ENCODE measurements at regions not wholly inside any gene's neighbourhood (a gene's known extent, or its start where the extent isn't known, plus 50 kb on each side); places are given as distances from the start of the nearest gene placed in this dataset.

GRCh38 chr15:79592126-79592525 is 160.0 kb downstream of the MINAR1 start:
- H3K79me2 ChIP-seq (ENCODE audit: control insufficient read depth, low read length), result no peaks in the 10 kb centered on the region
- TF ChIP-seq EZH2phosphoT487 (IDR thresholded peaks at IDR 0.05; ENCODE audit: borderline replicate concordance, low read length) (no peak), CTCF (IDR thresholded peaks at IDR 0.05; ENCODE audit: low read depth, low read length, poor library complexity, severe bottlenecking) (no peak)
- no peaks in the 10 kb centered on the region for H3F3A ChIP-seq (ENCODE audit: control insufficient read depth, insufficient read depth)
- H3K4me3 ChIP-seq (ENCODE audit: low read length), result no peak overlapping the region
- H3K4me1 ChIP-seq (ENCODE audit: control insufficient read depth, low read length), result no peaks in the 10 kb centered on the region
- no peaks in the 10 kb centered on the region for H3K36me3 ChIP-seq (ENCODE audit: control insufficient read depth, low read length)
- no peaks in the 10 kb centered on the region for H4K20me1 ChIP-seq (ENCODE audit: control insufficient read depth, insufficient read depth, low read depth, low read length)
- H3K27me3 ChIP-seq (ENCODE audit: control insufficient read depth, low read length), result 0 out of 2 replicates have a peak, but pooled peaks cover 3% of the 10 kb centered on the region
- no peak overlapping the region for H3K4me2 ChIP-seq (ENCODE audit: low read length)
- H3K9me2 ChIP-seq (replicated peaks; ENCODE audit: control insufficient read depth, low read length), result no peaks in the 10 kb centered on the region
- H3K27ac ChIP-seq (ENCODE audit: low read depth, low read length), result no peak overlapping the region
- no peaks in the 10 kb centered on the region for H3K9me3 ChIP-seq (ENCODE audit: control insufficient read depth, insufficient read depth, low read length)

- H3K9me3 ChIP-seq (ENCODE audit: control insufficient read depth, insufficient read depth, low read length), result no peaks in the 10 kb centered on the region
- no peaks in the 10 kb centered on the region for H4K20me1 ChIP-seq (ENCODE audit: control insufficient read depth, insufficient read depth, low read depth, low read length)
- no peaks in the 10 kb centered on the region for H3K4me1 ChIP-seq (ENCODE audit: control insufficient read depth, low read length)
- no peaks in the 10 kb centered on the region for H3K36me3 ChIP-seq (ENCODE audit: control insufficient read depth, low read length)
- no peaks in the 10 kb centered on the region for H3K9me2 ChIP-seq (replicated peaks; ENCODE audit: control insufficient read depth, low read length)
- H3K27ac ChIP-seq (ENCODE audit: low read depth, low read length), result no peak overlapping the region
- H3K79me2 ChIP-seq (ENCODE audit: control insufficient read depth, low read length), result no peaks in the 10 kb centered on the region
- H3F3A ChIP-seq (ENCODE audit: control insufficient read depth, insufficient read depth), result no peaks in the 10 kb centered on the region
- TF ChIP-seq CTCF (IDR thresholded peaks at IDR 0.05; ENCODE audit: low read depth, low read length, poor library complexity, severe bottlenecking) (no peak), EZH2phosphoT487 (IDR thresholded peaks at IDR 0.05; ENCODE audit: borderline replicate concordance, low read length) (no peak)
- no peak overlapping the region for H3K4me2 ChIP-seq (ENCODE audit: low read length)
- no peak overlapping the region for H3K4me3 ChIP-seq (ENCODE audit: low read length)
- H3K27me3 ChIP-seq (ENCODE audit: control insufficient read depth, low read length), result 0 out of 2 replicates have a peak, but pooled peaks cover 3% of the 10 kb centered on the region
Measured at GRCh38 chr15:79593119-79593869, 161.2 kb downstream of the MINAR1 start.

GRCh38 chr15:79595306-79595705 is 163.2 kb downstream of the MINAR1 start:
- H3F3A ChIP-seq (ENCODE audit: control insufficient read depth, insufficient read depth), result no peaks in the 10 kb centered on the region
- H3K9me2 ChIP-seq (replicated peaks; ENCODE audit: control insufficient read depth, low read length), result no peaks in the 10 kb centered on the region
- no peaks in the 10 kb centered on the region for H3K9me3 ChIP-seq (ENCODE audit: control insufficient read depth, insufficient read depth, low read length)
- no peaks in the 10 kb centered on the region for H3K79me2 ChIP-seq (ENCODE audit: control insufficient read depth, low read length)
- H3K36me3 ChIP-seq (ENCODE audit: control insufficient read depth, low read length), result no peaks in the 10 kb centered on the region
- 0 out of 2 replicates have a peak, but pooled peaks cover 3% of the 10 kb centered on the region for H3K27me3 ChIP-seq (ENCODE audit: control insufficient read depth, low read length)
- H3K27ac ChIP-seq (ENCODE audit: low read depth, low read length), result no peak overlapping the region
- H4K20me1 ChIP-seq (ENCODE audit: control insufficient read depth, insufficient read depth, low read depth, low read length), result no peaks in the 10 kb centered on the region
- no peak overlapping the region for H3K4me3 ChIP-seq (ENCODE audit: low read length)
- TF ChIP-seq CTCF (IDR thresholded peaks at IDR 0.05; ENCODE audit: low read depth, low read length, poor library complexity, severe bottlenecking) (no peak), EZH2phosphoT487 (IDR thresholded peaks at IDR 0.05; ENCODE audit: borderline replicate concordance, low read length) (no peak)
- H3K4me2 ChIP-seq (ENCODE audit: low read length), result no peak overlapping the region
- H3K4me1 ChIP-seq (ENCODE audit: control insufficient read depth, low read length), result no peaks in the 10 kb centered on the region
